ENCODE measurements at regions not wholly inside any gene's neighbourhood (a gene's known extent, or its start where the extent isn't known, plus 50 kb on each side); places are given as distances from the start of the nearest gene placed in this dataset.

DNA sequence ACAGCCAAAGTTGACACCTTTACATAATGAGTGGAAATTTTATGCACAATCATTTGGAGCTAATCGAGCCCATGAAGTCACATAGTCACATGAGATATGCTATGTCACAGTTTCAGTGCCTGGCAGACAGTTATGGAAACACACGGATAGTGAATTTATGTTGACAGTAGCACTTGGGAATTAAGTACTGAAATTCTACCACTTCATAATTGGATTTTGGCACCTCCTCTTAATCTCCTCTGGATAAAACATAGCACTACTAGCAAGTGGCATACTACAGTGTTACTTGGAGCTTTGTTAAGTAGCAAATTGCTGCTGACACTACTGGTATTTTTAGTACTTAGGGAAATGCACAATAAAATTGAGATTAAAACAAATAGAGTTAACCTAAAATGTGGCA, 1679.4 kb downstream of the OTOL1 start:
- TF ChIP-seq CTCF (IDR thresholded peaks at IDR 0.05) (no peak), POLR2A (IDR thresholded peaks at IDR 0.05) (no peak)
